ENCODE measurements at regions not wholly inside any gene's neighbourhood (a gene's known extent, or its start where the extent isn't known, plus 50 kb on each side); places are given as distances from the start of the nearest gene placed in this dataset.

GRCh38 chr1:222454186-222454585, 93.7 kb downstream of the HHIPL2 start:
- TF ChIP-seq JAZF1 (CRISPR knock-in tag; IDR thresholded peaks at IDR 0.05) (no peak), GTF2I (CRISPR knock-in tag; conservative IDR thresholded peaks at IDR 0.05) (no peak), CDX4 (CRISPR knock-in tag; IDR thresholded peaks at IDR 0.05; ENCODE audit: borderline replicate concordance) (no peak), EMX1 (CRISPR knock-in tag; IDR thresholded peaks at IDR 0.05) (no peak), ATF6 (CRISPR knock-in tag; IDR thresholded peaks at IDR 0.05) (no peak), TEAD4 (CRISPR knock-in tag; IDR thresholded peaks at IDR 0.05) (no peak), CREM (CRISPR knock-in tag; IDR thresholded peaks at IDR 0.05) (no peak), GABPB1 (CRISPR knock-in tag; IDR thresholded peaks at IDR 0.05) (no peak), ZNF532 (CRISPR knock-in tag; IDR thresholded peaks at IDR 0.05; ENCODE audit: borderline replicate concordance) (no peak), JUN (CRISPR knock-in tag; IDR thresholded peaks at IDR 0.05) (no peak), FOXK1 (CRISPR knock-in tag; IDR thresholded peaks at IDR 0.05) (no peak), GRHL2 (CRISPR knock-in tag; IDR thresholded peaks at IDR 0.05; ENCODE audit: insufficient replicate concordance, severe bottlenecking) (no peak), PRDM15 (CRISPR knock-in tag; IDR thresholded peaks at IDR 0.05) (no peak), FOXJ3 (CRISPR knock-in tag; IDR thresholded peaks at IDR 0.05; ENCODE audit: borderline replicate concordance) (no peak), CTCF (IDR thresholded peaks at IDR 0.05) (no peak)
- CTCF ChIA-PET = interaction anchor here (0.8 to 2.4 kb wide), 14 partner anchors 10 to 976 kb away, joined by 3 to 26 read pairs (median 7); no protein-coding TSS in a partner anchor
- Mint-ChIP-seq H3K36me3 (peaks cover 18% of the 10 kb centered on the region), H3K9me3 (peaks cover 28% of the 10 kb centered on the region), H3K27me3 (ENCODE audit: low read depth) (no peaks in the 10 kb centered on the region), H3K27ac (no peak overlapping the region), H3K4me1 (peaks cover 8% of the 10 kb centered on the region), H3K4me3 (no peak overlapping the region)
- DNase-seq (ENCODE audit: low spot score) (no peak), ATAC-seq (no peak)
- POLR2A ChIA-PET = no interaction called here

All from WTC11 (cell line).